ENCODE measurements at regions not wholly inside any gene's neighbourhood (a gene's known extent, or its start where the extent isn't known, plus 50 kb on each side); places are given as distances from the start of the nearest gene placed in this dataset.
"Not testable (repeated sequence)": the region's sequence is repeated elsewhere in the genome, so short reads cannot be mapped to it uniquely, and the experiment has no call there.

GRCh38 chr3:11899389-11899788 is 52.7 kb upstream of the TAMM41 start:
- not testable (repeated sequence) for TF ChIP-seq CTCF, POLR2A, EP300, POLR2AphosphoS5 (IDR thresholded peaks at IDR 0.05)

All from upper lobe of left lung (tissue), 4 donors.